D721Med (cell line): ENCODE measurements at regions not wholly inside any gene's neighbourhood (a gene's known extent, or its start where the extent isn't known, plus 50 kb on each side); places are given as distances from the start of the nearest gene placed in this dataset.

Experiments
- DNase-seq: peaks from one replicate; pipeline ENCODE4 v3.0.0; 2011; ENCODE audit warnings: low spot score; ENCODE audit not compliant: insufficient read length
- FAIRE-seq: peaks from 2 replicates; lab custom pipeline; 2011; peaks lifted over from hg19 to GRCh38; lab: Jason Lieb, UNC
- CTCF ChIP-seq: IDR thresholded peaks from 2 replicates; pipeline ENCODE4 v1.5.1; 2012; ENCODE audit warnings: mild to moderate bottlenecking, control low read depth; ENCODE audit not compliant: insufficient read depth; ENCODE audit errors: missing control alignments

- TF ChIP-seq CTCF = no peak
- FAIRE-seq = no peak
- no peak for DNase-seq
These were observed 1530.6 kb downstream of the EFNA5 start for GRCh38 chr5:106140101-106140500.

- TF ChIP-seq CTCF = no peak
- DNase-seq = no peak
- FAIRE-seq = no peak
These were observed 1534.7 kb downstream of the EFNA5 start for GRCh38 chr5:106136061-106136460.

GRCh38 chr5:106135473-106135872, 1535.3 kb downstream of the EFNA5 start:
- DNase-seq = no peak
- no peak for FAIRE-seq
- no peak for TF ChIP-seq CTCF

- no peak for TF ChIP-seq CTCF
- FAIRE-seq (no peak), DNase-seq (no peak)
These were observed 1536.2 kb downstream of the EFNA5 start for GRCh38 chr5:106134549-106134948.

GRCh38 chr5:106127985-106128384, 1542.8 kb downstream of the EFNA5 start:
- FAIRE-seq (no peak), DNase-seq (no peak)
- no peak for TF ChIP-seq CTCF

GRCh38 chr5:106127341-106127781, 1543.4 kb downstream of the EFNA5 start:
- DNase-seq = no peak
- no peak for FAIRE-seq
- TF ChIP-seq CTCF = no peak

- peak; percentile 35 for TF ChIP-seq CTCF
- no peak for DNase-seq
- no peak for FAIRE-seq
These were observed 1548.6 kb downstream of the EFNA5 start for GRCh38 chr5:106121972-106122605.
